HepG2 (cell line): ENCODE measurements at regions not wholly inside any gene's neighbourhood (a gene's known extent, or its start where the extent isn't known, plus 50 kb on each side); places are given as distances from the start of the nearest gene placed in this dataset.

Experiments
- ATAC-seq: fragments of 200-7000 bp; cut with Tn5 transposase; 3 replicates; pipeline ENCODE4 v1.9.1; 2020; ENCODE audit warnings: mild to moderate bottlenecking, moderate library complexity
- BruUV-seq: library from RNA; stranded (reverse); fragments of 400-500 nt; replicated peaks from 2 replicates; lab custom pipeline; 2021; lab: Mats Ljungman, UMichigan
- CTCF ChIA-PET: fragments of 300-600 bp; formaldehyde crosslinking; extraction: SDS; loops from one replicate; lab custom pipeline; 2021; ENCODE audit warnings: low total read pairs, inconsistent platforms, low intra/inter-chr PET ratio; lab: Yijun Ruan, JAX
- POLR2A ChIA-PET: fragments of 350-600 bp; sonication (Branson Sonifier 250); formaldehyde crosslinking; loops from one replicate; lab custom pipeline; 2020; ENCODE audit warnings: antibody characterized with exemption, inconsistent platforms; lab: Yijun Ruan, JAX
- DNase-seq: peaks from one replicate; pipeline ENCODE4 v3.0.0-alpha.2; 2015; ENCODE audit warnings: low spot score
- FAIRE-seq: peaks from 3 replicates; lab custom pipeline; 2011; peaks lifted over from hg19 to GRCh38; lab: Jason Lieb, UNC
- H2AFZ ChIP-seq: one replicate; pipeline ENCODE4 v1.6.1; 2011; ENCODE audit warnings: low read length, inconsistent platforms
- H3K27ac ChIP-seq: fragments of 300-600 bp; 3 replicates; pipeline ENCODE4 v1.8.0; 2011; ENCODE audit warnings: mixed run types, mild to moderate bottlenecking, mixed read lengths, low read length, inconsistent platforms; ENCODE audit not compliant: insufficient read depth; ENCODE audit errors: extremely low read length
- H3K27me3 ChIP-seq, 2 experiments: fragments of 200-600 bp in 1 of 2; 2 replicates in 1 of 2; 3 replicates in 1 of 2; pipeline versions ENCODE4 v1.6.0 to v1.8.0; 2011; ENCODE audit warnings: low read length in 2 of 2, mild to moderate bottlenecking in 2 of 2, moderate library complexity in 2 of 2, inconsistent platforms in 1 of 2; ENCODE audit not compliant: insufficient read depth in 2 of 2, control insufficient read depth in 1 of 2
- H3K36me3 ChIP-seq, 2 experiments: fragments of 200-600 bp in 1 of 2; replicated peaks in 1 of 2; 2 replicates in 1 of 2; 3 replicates in 1 of 2; pipeline versions ENCODE4 v1.5.1 to v1.8.0; 2011; ENCODE audit warnings: low read length in 2 of 2, inconsistent platforms in 1 of 2; ENCODE audit not compliant: insufficient read depth in 2 of 2, control insufficient read depth in 1 of 2
- H3K4me1 ChIP-seq: 2 replicates; pipeline ENCODE4 v1.5.1; 2012; ENCODE audit warnings: low read length, inconsistent platforms; ENCODE audit not compliant: insufficient read depth
- H3K4me2 ChIP-seq: 2 replicates; pipeline ENCODE4 v1.6.0; 2011; ENCODE audit warnings: low read depth, low read length, inconsistent platforms
- H3K4me3 ChIP-seq, 3 experiments: fragments of 200-600 bp in 1 of 3; sonication (generic), shearing (Covaris generic) in 1 of 3; replicated peaks in 1 of 3; 2 replicates each; pipeline ENCODE4 v1.5.1; 2011 to 2016; ENCODE audit warnings: low read length in 3 of 3, inconsistent platforms in 2 of 3, low read depth in 2 of 3, mild to moderate bottlenecking in 2 of 3, control low read depth in 1 of 3, mixed read lengths in 1 of 3; ENCODE audit not compliant: insufficient read depth in 1 of 3
- H3K79me2 ChIP-seq: one replicate; pipeline ENCODE4 v1.6.1; 2011; ENCODE audit warnings: low read length, inconsistent platforms; ENCODE audit not compliant: insufficient read depth
- H3K9ac ChIP-seq: 2 replicates; pipeline ENCODE4 v1.6.0; 2011; ENCODE audit warnings: mild to moderate bottlenecking, low read depth, low read length, inconsistent platforms; ENCODE audit not compliant: insufficient read depth
- H3K9me3 ChIP-seq: 2 replicates; pipeline ENCODE4 v1.5.1; 2012; ENCODE audit warnings: mild to moderate bottlenecking, low read length
- H4K20me1 ChIP-seq: 2 replicates; pipeline ENCODE4 v1.6.0; 2011; ENCODE audit warnings: inconsistent platforms, mild to moderate bottlenecking, low read length, moderate library complexity; ENCODE audit not compliant: insufficient read depth
- CHCHD3 ChIP-seq: sonication (generic); formaldehyde crosslinking; IDR thresholded peaks from 2 replicates; pipeline ENCODE4 v1.8.0; 2022; ENCODE audit warnings: mild to moderate bottlenecking, missing genetic modification reagents, moderate library complexity
- EEA1 ChIP-seq: sonication (generic); formaldehyde crosslinking; IDR thresholded peaks from 2 replicates; pipeline ENCODE4 v1.5.1; 2020; ENCODE audit warnings: mild to moderate bottlenecking, missing genetic modification reagents, borderline replicate concordance
- FOSL1 ChIP-seq: sonication (generic); formaldehyde crosslinking; IDR thresholded peaks from 2 replicates; pipeline ENCODE4 v1.9.0; 2021; ENCODE audit warnings: missing genetic modification reagents, borderline replicate concordance
- RFX3 ChIP-seq: IDR thresholded peaks from 2 replicates; pipeline ENCODE4 v1.6.1; 2016; ENCODE audit warnings: missing biosample characterization, missing genetic modification reagents
- ZNF33A ChIP-seq: sonication (generic); formaldehyde crosslinking; IDR thresholded peaks from 2 replicates; pipeline ENCODE4 v1.5.1; 2020; ENCODE audit warnings: missing genetic modification reagents, mild to moderate bottlenecking, moderate library complexity, borderline replicate concordance
- ZNF501 ChIP-seq: sonication (generic); formaldehyde crosslinking; IDR thresholded peaks from 2 replicates; pipeline ENCODE4 v1.5.1; 2020; ENCODE audit warnings: mild to moderate bottlenecking, moderate library complexity, missing genetic modification reagents
- ZNF615 ChIP-seq: sonication (generic); formaldehyde crosslinking; IDR thresholded peaks from 2 replicates; pipeline ENCODE4 v1.5.0; 2020; ENCODE audit warnings: mild to moderate bottlenecking, missing genetic modification reagents, borderline replicate concordance
- ZSCAN20 ChIP-seq: sonication (generic); formaldehyde crosslinking; IDR thresholded peaks from 2 replicates; pipeline ENCODE4 v1.4.0; 2020; ENCODE audit warnings: missing genetic modification reagents, mild to moderate bottlenecking, borderline replicate concordance
- WGBS: methylation state at CpG from one replicate; pipeline ENCODE4 v1.1.6; 2017; ENCODE audit warnings: low lambda C conversion rate; 5-methylcytosine and 5-hydroxymethylcytosine counted together
- in situ Hi-C: cut with HindIII; loops from 2 replicates; pipeline ENCODE4 v1.10.0; 2017; ENCODE audit warnings: low pct_unique_long_range_greater_than_20kb; ENCODE audit not compliant: extremely low pct_ligation_motif_present
- intact Hi-C: fragments of 100-400 bp; cut with micrococcal nuclease; formaldehyde crosslinking; loops from one replicate; pipeline ENCODE4 v1.10.0; 2022; ENCODE audit not compliant: unreplicated experiment
- TF ChIP-seq, protein P1 (sequence below): sonication (generic); formaldehyde crosslinking; conservative IDR thresholded peaks from 2 replicates; pipeline ENCODE4 v1.4.0; 2020; ENCODE audit warnings: missing genetic modification reagents
- TF ChIP-seq, protein P2 (sequence below): sonication (generic); formaldehyde crosslinking; IDR thresholded peaks from 2 replicates; pipeline ENCODE4 v1.4.0; 2020; ENCODE audit warnings: missing genetic modification reagents
- TF ChIP-seq, protein P3 (sequence below): sonication (generic); formaldehyde crosslinking; IDR thresholded peaks from 2 replicates; pipeline ENCODE4 v1.8.1; 2023; ENCODE audit warnings: missing genetic modification reagents, mild to moderate bottlenecking, borderline replicate concordance

DNA sequence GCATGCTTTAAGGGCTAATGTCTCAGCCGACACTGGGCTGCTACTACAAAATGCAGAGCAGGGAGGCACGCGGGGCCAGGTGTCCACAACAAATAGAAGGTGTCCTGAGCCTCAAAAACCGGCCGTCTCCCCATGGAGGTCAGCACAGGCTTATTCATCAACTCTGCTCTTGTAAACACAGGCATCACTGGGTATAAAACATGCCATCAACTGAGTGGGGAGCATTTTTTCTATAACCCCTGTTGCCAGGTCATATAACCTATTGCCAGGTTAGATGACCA is 271.6 kb downstream of the AUH start:
- no peak for FAIRE-seq
- intact Hi-C loops, result no loop called here
- CTCF ChIA-PET, result interaction anchor here (0.7 to 1.3 kb wide), 2 partner anchors 53 to 336 kb away, joined by 3 read pairs; no protein-coding TSS in a partner anchor

DNA sequence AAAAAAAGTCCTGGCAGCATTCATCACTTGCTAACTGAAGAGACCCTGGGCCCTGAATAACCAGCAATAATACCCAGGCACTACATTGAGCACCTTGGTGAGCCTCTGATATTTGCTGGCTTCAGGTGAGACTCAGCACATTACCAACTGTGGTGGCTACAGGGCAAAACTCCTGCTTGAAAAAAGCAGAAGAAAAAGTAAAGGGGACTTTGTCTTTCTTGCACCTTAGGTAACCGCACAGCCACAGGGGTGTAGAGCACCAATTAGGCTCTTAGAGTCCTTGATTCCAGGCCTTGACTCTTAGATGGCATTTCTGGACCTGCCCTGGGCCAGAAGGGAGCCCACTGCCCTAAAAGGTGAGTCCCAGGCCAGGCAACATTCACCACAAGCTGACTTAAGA is 269.5 kb downstream of the AUH start:
- Histone ChIP-seq H3K27me3 (no peaks in the 10 kb centered on the region), H3K9ac (no peak overlapping the region), H3K79me2 (no peaks in the 10 kb centered on the region), H3K4me2 (no peak overlapping the region), H3K36me3 (no peaks in the 10 kb centered on the region), H3K9me3 (peaks cover 10% of the 10 kb centered on the region), H3K27ac (no peak overlapping the region), H3K4me1 (peaks cover 21% of the 10 kb centered on the region), H3K4me3 (no peak overlapping the region), H2AFZ (no peak overlapping the region), H4K20me1 (no peaks in the 10 kb centered on the region)
- FAIRE-seq, result no peak
- in situ Hi-C loops (no loop called here), intact Hi-C loops (no loop called here)
- DNase-seq, result no peak
- WGBS, result 100% methylated on average over 1 of the region's 1 CpG
- no TSS peak for BruUV-seq
- no peak for ATAC-seq
- POLR2A ChIA-PET, result no interaction called here
- CTCF ChIA-PET, result no interaction called here
- TF ChIP-seq RFX3 (CRISPR knock-in tag) (no peak), ZSCAN20 (CRISPR knock-in tag) (no peak), EEA1 (CRISPR knock-in tag) (no peak), FOSL1 (CRISPR knock-in tag) (no peak), ZNF33A (CRISPR knock-in tag) (no peak), CHCHD3 (CRISPR knock-in tag) (no peak), ZNF615 (CRISPR knock-in tag) (no peak)
- TF ChIP-seq, protein P1, sequence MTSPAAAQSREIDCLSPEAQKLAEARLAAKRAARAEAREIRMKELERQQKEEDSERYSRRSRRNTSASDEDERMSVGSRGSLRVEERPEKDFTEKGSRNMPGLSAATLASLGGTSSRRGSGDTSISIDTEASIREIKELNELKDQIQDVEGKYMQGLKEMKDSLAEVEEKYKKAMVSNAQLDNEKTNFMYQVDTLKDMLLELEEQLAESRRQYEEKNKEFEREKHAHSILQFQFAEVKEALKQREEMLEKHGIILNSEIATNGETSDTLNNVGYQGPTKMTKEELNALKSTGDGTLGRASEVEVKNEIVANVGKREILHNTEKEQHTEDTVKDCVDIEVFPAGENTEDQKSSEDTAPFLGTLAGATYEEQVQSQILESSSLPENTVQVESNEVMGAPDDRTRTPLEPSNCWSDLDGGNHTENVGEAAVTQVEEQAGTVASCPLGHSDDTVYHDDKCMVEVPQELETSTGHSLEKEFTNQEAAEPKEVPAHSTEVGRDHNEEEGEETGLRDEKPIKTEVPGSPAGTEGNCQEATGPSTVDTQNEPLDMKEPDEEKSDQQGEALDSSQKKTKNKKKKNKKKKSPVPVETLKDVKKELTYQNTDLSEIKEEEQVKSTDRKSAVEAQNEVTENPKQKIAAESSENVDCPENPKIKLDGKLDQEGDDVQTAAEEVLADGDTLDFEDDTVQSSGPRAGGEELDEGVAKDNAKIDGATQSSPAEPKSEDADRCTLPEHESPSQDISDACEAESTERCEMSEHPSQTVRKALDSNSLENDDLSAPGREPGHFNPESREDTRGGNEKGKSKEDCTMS (CRISPR knock-in tag), result no peak
- TF ChIP-seq, protein P2, sequence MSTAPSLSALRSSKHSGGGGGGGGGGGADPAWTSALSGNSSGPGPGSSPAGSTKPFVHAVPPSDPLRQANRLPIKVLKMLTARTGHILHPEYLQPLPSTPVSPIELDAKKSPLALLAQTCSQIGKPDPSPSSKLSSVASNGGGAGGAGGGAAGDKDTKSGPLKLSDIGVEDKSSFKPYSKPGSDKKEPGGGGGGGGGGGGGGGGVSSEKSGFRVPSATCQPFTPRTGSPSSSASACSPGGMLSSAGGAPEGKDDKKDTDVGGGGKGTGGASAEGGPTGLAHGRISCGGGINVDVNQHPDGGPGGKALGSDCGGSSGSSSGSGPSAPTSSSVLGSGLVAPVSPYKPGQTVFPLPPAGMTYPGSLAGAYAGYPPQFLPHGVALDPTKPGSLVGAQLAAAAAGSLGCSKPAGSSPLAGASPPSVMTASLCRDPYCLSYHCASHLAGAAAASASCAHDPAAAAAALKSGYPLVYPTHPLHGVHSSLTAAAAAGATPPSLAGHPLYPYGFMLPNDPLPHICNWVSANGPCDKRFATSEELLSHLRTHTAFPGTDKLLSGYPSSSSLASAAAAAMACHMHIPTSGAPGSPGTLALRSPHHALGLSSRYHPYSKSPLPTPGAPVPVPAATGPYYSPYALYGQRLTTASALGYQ (CRISPR knock-in tag), result no peak

More for the DNA sequence above, 271.6 kb downstream of the AUH start:
- Histone ChIP-seq H3K36me3 (no peaks in the 10 kb centered on the region), H3K9ac (no peak overlapping the region), H3K27ac (peak overlapping the region; percentile 2), H3K9me3 (peaks cover 10% of the 10 kb centered on the region), H3K4me3 (no peak overlapping the region), H3K4me1 (peaks cover 27% of the 10 kb centered on the region), H4K20me1 (no peaks in the 10 kb centered on the region), H3K27me3 (no peaks in the 10 kb centered on the region), H3K79me2 (no peaks in the 10 kb centered on the region), H2AFZ (no peak overlapping the region), H3K4me2 (no peak overlapping the region)
- peak; percentile 26; the same call in 2 of the 3 replicates for ATAC-seq
- in situ Hi-C loops, result no loop called here
- no TSS peak for BruUV-seq
- POLR2A ChIA-PET, result interaction anchor here (1.1 to 2.1 kb wide), 7 partner anchors 19 to 334 kb away, joined by 3 to 9 read pairs (median 7); partner anchors contain the start of gene NFIL3
- WGBS, result 92% methylated on average over 2 of the region's 5 CpGs
- TF ChIP-seq ZNF501, result 0 out of 2 replicates have a peak, but pooled peaks have one; percentile 58
- TF ChIP-seq, protein P3, sequence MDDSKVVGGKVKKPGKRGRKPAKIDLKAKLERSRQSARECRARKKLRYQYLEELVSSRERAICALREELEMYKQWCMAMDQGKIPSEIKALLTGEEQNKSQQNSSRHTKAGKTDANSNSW, result no peak
- no peak for DNase-seq
